ENCODE measurements at regions not wholly inside any gene's neighbourhood (a gene's known extent, or its start where the extent isn't known, plus 50 kb on each side); places are given as distances from the start of the nearest gene placed in this dataset.
A peak's percentile ranks its signal among the peaks of the same experiment; 100 is the strongest.

DNA sequence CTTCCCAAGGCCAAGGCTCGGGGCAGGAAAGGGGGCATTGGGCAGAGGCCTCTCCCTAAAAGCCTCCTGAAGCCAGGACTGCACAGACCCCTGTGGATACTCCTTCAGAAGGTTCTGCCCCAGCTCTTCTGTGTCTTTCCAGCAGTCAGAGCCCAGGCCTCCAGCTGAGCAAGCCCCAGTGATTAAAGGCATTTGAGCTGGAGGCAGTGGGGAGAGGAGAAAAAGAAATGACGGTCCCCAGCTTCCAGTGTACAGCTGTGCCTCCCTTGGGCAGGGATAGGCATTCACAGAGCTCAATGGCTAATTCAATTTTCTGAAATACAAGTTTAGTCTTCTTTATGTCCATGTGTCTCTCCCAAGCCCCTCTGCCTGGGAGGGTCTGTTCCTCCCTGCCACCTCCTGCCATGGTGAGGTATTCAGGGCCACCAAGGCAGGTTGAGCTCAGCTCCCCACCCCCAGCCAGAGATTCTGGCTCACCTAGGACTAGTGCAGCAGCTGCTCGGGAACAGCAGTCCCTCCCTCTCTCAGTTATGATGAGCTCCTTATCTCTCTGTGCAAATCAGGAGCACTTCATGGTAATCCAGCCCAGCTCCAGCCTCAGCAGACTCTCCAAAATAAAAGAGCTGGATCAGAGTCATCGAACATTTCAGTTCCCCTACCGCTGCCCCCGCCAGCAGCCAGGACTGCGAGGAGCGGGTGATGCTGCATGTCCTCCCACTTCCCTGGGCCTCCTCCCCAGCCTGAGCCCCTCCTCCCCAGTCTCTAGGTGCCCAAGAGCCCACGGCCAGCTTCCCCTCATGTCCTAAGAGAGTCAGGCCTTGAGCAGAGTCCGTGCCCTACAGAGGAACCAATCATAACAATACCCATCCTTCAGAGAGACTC, 208.4 kb upstream of the ZC3H12A start:
- FAIRE-seq = no peak
- peak in 1 of 2 donors; percentile 24 for DNase-seq (ENCODE audit: low spot score in 2 of 2)

DNA sequence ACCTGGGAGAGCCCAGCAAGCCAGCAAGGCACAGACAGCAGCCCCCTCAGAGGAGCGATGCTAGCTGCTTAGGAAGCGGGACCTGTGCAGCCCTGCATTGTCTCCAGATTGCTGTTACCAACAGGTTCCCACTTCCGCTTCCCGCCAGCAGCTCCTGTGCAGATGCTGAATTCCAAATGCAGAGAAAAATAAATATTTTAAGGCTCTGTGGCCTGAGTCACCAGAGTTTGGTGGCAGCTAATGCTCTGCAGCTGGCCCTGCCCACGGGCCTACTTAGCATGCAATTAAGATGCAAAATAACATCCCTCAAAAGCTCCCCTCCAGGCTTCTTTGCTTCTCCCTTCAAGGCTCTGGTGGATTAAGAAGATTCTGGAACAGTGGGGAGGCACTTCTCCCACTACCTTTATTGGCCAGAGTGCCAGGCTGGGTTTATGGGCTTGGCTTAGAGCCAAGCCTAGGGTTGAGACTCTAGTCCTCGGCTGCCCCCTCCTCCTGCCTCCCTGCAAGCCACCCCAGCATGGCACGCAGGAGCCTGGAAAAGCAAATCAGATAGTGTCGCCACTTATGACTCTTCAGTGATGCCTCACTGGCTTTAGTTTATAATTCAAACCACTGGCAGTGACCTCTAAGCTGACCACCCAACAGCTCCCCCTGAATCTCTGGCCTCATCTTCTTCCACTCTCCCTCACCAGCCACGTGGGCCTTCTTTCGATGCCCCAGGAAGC, 207.1 kb upstream of the ZC3H12A start:
- peak in 1 of 2 donors; percentile 30 for DNase-seq (ENCODE audit: low spot score in 2 of 2)

DNA sequence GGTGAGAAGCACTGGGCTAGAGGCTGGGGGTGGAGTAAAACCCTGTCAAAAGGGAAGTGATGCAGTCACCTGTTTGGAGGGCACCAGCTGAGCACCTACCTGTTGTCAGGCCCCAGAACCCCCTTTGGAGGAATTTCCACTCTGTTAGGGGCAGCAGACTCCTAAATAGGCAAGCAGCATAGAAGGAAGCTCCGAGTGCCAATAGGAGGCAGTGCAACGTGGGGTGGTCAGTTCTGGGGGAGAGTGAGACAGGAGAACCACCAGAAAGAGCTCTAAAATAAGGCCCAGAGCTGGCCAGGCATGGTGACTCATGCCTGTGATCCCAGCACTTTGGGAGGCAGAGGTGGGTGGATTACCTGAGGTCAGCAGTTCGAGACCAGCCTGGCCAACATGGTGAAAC, 203.7 kb upstream of the ZC3H12A start:
- no peak for DNase-seq (ENCODE audit: low spot score in 2 of 2)
- no peak for FAIRE-seq

More for the DNA sequence above, 207.1 kb upstream of the ZC3H12A start:
- FAIRE-seq = no peak

DNA sequence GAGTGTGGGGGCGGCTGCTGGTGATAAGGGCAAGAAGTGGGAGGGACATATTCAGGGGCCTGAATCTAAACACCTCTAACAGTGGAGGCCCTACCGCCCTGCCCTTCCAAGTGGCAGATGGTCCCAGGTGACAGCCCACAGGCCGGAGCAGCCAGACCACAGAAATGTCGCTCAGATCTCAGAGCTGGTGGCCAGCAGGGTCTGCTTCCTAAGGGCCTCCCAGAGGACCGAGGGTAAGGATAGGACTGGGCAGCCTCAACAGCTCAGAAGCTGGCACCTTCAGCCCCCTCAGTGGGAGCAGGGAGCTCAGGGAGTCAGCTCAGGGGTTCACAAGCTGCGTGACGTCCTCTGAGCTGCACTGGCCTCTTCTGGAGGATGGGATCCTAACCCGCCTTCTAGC, 201.8 kb upstream of the ZC3H12A start:
- no peak for FAIRE-seq
- no peak for DNase-seq (ENCODE audit: low spot score in 2 of 2)

DNA sequence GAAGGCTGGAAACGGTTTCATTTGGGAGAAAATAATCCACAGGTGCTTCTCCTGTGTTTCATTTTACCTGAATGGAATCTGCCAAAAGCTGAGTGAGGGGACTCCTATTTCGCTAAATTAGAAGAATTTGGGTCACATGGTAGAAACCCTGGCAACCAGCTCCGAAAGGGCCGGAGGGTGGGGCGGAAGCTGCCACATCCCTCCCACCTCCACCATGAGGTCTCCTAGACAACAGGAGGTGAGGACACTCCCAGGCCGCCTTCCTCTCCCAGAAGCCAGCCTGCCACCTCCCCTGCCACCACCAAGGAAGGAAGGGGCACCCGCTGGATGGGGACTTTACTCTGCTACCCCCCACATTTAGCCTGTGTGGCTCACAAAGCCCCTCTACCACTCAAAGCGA, 199.9 kb upstream of the ZC3H12A start:
- FAIRE-seq = no peak

DNA sequence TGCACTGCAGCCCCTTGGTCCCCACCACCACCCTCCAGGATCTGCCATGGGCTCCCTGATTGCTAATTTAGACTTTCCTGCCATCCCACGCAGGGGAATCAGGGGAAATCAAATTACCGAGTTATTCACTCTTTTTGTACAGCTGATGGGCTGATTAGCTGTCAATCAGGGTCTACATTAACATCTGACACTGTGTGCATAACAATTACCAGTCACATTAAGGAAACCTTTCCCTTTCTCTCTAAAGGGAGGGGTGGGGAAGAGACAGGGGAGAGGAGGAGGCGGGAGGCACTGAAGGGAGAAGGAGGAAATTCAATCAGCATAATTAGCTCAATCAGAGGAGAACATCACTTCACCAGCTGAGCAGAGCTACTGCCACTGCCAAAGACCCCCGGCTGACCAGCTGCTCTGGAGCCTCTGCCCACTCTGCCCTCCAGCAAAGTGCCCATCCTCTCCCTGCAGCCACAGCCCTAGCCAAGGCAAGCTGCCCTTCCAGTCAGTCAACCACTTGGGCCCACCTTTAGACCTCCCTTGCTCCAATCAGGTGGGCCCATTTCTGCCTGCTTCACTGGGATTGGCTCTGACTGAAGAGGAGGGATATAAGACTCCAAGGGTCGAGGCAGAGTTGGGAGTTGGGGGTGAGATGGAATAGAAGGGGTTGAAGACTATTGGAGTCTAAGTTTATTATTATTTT, 199.3 kb upstream of the ZC3H12A start:
- FAIRE-seq (no peak), DNase-seq (ENCODE audit: low spot score in 2 of 2) (no peak)

More for the DNA sequence above, 199.9 kb upstream of the ZC3H12A start:
- DNase-seq (ENCODE audit: low spot score in 2 of 2) = no peak

DNA sequence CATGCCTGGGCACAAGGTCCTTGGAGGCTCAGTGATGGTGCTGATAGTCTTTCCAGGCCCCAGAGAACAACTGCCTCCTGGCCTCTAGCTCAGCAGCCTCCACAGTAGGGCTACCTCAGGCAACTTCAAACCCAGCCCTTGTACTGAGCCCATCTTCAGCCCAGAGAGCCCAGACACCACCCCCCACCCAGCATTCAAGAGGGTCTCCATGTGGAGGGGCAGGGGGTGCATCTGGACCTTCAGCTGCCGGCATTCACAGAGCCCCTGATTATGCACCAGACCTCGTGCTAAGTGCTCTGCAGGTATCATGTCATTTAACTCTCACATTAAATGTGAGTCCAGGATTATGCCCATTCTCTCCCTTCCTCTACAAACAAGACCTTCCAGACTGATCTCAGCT, 197.0 kb upstream of the ZC3H12A start:
- DNase-seq (ENCODE audit: low spot score in 2 of 2) = no peak
- no peak for FAIRE-seq

DNA sequence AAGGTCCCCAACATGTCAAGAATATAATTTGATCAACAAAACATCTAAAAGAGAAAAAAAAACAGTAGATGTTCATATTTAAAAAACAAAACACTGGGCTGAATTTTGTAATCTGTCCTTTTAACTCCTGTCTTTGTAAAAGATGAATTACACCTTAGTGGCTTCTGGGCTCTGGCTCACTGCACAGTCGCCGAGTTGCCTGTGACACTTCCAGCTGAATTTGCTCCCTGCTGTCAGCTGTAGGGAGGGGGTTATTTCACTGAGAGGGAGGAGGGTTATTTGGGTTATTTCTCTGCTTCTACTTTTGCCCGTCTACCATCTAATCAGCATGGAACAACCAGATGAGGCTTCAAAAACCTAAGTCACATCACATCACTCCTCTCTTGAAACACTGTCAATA, 193.0 kb upstream of the ZC3H12A start:
- DNase-seq (ENCODE audit: low spot score in 2 of 2) (no peak), FAIRE-seq (no peak)

DNA sequence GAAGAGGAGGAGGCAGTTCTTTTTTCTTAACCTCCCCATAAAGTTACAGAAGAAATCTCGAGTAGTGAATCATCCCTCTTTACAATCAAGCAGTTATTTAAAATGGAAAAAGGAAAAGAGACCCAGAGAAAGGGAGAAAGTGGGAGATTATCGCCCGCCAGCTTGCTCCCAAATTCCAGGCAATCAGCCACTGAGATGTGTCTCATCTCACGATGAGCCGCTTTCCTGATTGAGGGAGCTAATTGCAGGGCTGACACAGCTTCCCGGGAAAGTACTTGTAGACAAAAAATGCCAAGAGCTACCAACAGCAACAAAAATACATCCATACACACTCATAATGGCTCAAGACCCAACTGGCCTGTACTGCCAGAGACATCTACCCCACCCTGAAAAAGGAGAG, 191.6 kb upstream of the ZC3H12A start:
- DNase-seq (ENCODE audit: low spot score in 2 of 2) = no peak
- no peak for FAIRE-seq

DNA sequence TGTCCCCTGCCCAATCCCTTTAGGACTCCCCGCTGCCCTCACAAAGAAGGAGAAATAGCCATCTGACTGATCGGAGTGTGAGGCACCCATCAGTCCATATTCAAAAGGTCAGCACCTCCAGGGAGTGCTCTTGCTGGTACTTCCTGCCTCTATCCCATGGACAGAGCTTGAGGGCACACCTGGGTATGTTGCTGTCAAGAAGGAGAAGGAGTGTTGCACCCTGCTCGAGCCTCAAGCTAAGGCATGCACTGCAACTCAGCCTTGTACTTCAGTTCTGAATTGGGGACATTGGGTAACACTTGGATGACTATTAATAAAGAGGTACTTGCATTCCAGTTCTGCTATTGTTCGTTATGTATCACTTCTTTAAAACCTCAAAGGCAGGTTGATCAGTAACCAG, 190.3 kb upstream of the ZC3H12A start:
- FAIRE-seq = no peak

DNA sequence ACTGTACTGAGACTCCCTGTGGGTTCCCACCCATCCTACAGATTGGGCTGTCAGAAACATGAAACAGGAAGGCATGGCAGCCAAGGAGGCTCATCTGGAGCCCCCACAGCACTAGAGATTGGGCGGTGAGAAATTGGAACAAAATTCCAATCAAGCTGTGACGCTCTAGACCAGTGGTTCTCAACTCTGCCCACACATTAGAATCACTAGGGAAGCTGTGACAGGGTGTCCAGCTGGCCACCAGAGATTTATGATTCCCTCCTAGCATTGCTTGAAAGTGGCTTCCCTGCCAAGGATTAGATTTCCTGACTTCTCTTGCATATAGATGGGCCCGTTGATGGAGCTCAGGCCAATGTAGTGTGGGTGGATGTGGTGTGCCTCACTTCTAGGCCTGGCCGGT, 187.5 kb upstream of the ZC3H12A start:
- DNase-seq (ENCODE audit: low spot score in 2 of 2) (no peak), FAIRE-seq (no peak)

More for the DNA sequence above, 190.3 kb upstream of the ZC3H12A start:
- DNase-seq (ENCODE audit: low spot score in 2 of 2) = no peak

DNA sequence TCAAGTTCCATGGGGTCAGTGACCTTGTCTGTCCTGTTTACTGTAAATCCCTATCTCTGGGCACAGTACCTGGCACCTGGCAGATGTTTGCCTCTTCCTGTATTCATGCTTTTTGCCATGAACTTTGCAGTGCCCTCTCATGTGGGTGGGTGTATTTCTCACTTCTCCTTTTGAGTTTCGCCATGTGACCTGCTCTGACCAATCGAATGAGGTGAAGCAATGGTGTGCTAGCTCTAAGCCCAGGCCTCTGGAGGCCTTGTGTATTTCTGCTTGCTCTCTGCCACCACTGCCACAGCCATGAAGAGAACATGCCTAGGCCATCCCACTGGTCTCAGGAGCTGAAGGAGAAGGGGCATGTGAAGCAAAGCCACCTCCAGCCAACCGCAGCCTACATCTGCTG, 185.5 kb upstream of the ZC3H12A start:
- DNase-seq (ENCODE audit: low spot score in 2 of 2) (no peak), FAIRE-seq (no peak)

DNA sequence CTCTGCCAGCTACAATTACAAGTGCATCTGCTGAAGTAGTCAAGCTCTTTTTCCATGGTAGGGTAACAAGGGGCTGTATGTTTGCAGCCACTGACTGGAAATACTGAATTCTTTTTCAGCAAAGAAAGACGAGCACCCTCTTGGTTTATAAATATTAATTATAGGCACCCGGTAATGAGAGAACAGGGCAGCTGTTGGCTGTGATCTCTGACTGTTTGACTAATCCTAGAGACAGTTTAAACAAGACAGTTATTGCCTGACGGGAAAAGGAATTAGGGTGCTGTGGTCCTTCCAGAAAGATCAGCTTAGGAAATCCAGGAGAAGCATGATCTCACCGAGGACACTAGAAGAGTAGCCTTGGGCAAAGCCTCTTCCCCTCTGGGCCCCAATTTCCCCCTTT, 183.7 kb upstream of the ZC3H12A start:
- DNase-seq (ENCODE audit: low spot score in 2 of 2) (no peak), FAIRE-seq (no peak)

DNA sequence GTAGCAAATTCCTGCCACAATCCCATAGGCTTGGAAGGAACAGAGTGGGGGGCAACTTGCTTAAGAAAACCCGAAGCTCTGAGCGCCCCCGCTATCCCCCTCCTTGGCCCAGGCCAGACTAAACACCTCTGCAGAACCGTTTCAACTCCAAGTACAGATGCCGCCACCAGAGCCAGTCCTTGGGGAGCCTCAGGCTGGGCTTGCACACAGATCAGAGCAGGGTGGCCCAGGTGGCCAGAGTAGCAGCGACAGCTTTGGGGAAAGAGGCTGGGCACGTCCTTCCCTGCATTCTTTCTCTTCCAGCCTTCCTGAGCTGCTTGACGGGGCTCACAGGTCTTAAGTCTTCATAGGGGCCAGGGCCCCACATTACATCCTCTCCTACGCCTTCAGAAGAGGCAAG, 181.6 kb upstream of the ZC3H12A start:
- no peak for FAIRE-seq
- no peak for DNase-seq (ENCODE audit: low spot score in 2 of 2)

DNA sequence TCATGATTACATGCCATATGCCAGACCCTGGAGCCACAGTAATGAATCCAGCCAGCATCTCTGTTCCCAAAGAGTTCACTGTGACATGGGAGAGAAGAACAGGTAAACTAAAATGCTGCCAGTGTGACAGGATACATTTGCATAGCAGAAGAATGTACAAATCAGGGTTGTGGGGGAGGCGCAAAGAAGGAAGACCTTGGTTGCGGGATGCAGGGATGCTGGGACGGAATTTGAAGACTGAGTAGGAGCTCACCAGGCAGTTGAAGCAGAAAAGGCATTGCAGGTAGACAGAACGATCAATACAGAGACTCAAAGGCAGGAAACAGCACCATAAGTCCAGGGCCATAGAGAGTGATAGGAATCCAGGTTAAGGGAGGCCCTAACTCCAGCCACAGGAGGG, 180.3 kb upstream of the ZC3H12A start:
- DNase-seq (ENCODE audit: low spot score in 2 of 2) (no peak), FAIRE-seq (no peak)

DNA sequence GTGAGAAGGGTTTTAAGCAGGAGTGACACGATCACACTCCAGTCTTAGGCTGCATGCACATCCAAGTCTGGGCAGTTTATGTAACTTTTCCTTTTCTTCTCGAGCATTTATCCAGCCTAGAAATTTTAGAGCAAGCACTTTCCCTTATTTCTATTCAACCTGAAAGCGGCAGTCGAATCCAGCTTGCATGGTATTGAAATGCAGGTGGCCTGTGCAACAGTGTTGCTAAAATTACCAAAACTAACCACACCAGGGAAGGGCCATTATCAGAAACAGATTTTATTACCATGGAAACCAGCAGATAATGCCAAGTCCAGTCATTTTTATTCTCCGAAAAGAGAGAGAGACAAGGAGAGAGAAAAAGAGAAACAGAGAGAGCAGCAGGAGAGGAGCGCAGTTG, 179.9 kb upstream of the ZC3H12A start:
- no peak for FAIRE-seq
- no peak for DNase-seq (ENCODE audit: low spot score in 2 of 2)

DNA sequence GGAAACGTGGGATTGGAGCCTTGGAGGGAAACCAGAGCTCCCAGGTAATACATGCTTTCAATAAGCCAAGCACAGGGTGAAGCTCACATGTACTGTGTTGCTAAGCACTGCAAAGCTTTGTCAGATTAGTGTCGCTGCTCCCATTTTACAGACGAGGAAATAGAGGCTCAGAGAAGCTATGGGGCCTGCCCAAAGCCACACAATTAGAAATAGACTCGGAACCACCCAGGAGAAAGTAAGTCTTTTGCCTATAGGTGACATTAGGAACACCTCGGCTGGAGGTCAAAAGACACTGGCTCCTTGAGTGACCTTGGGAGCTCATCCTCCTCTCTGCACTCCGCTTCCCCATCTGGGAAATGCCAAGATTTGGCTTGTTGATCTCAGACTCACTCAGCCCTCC, 175.6 kb upstream of the ZC3H12A start:
- FAIRE-seq (no peak), DNase-seq (ENCODE audit: low spot score in 2 of 2) (no peak)

DNA sequence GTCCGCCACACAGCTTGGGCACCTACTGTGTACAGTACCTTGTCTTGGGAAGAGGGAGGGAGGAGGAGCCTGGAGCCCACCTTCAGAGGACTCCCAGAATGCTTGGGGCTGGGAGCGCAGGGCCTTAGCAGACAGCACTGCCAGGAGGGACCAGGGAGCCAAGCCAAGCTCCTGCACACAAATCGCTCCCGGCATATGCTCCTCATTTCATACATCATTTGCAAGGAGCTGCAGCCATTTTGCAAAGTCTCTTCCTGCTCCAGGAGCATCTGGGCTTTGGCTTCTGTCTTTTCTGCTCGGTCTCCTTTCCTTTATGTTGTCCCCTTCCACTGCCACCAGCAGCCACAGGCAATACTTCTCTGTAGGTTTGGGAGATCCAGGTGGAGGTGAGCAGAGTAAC, 175.2 kb upstream of the ZC3H12A start:
- DNase-seq (ENCODE audit: low spot score in 2 of 2) = no peak
- no peak for FAIRE-seq

DNA sequence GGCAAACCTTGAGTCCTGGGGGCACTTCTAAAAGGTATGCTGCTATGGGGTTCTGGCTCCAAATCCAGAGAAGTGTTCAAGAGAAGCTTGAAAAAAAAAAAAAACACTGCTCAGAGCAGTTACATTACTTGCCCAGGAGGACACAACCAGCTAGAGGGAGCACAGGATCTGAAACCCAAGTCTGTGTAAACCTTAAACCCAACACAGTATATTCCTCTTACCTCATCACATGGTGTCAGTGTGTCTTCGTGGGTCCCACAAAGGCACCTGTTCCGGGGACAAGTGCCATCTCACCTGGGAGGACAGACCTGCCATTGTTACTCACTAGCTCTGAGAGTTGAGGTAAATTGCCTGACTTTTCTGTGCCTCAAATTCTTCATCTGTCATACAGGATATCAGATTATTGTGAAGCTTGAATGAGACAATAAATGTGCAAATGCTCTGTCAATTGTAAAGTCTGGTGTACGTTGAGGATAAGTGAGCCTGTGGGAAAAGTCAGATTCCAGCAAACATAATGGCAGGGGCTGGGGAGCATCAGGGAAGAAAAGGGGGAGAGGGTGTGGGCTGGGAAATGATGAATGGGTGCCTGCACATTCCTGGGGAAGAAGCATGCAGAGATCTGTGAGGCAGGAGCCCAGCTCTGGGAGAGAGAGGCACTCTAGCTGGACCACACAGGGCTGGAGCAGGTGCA, 170.4 kb upstream of the ZC3H12A start:
- no peak for DNase-seq (ENCODE audit: low spot score in 2 of 2)
- no peak for FAIRE-seq

DNA sequence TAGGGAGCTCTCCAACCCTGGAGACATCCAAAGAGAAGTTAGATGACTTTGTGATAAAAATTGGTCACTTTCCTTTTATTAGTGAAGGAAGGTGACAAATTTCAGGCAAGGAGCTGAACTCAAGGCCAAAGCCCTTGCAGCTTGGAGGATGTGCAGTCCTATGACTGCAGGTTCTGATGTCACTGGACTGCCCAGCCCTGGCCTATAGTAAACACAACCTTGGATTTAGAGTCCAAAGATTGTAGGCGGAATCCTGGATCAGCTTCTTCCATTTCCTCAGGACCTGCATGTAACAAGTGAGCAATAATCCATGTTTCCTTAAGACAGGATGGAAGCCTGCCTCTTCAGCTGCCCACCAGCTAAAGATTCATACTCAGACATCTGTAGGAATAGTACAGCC, 169.3 kb upstream of the ZC3H12A start:
- FAIRE-seq = no peak
- DNase-seq (ENCODE audit: low spot score in 2 of 2) = no peak

DNA sequence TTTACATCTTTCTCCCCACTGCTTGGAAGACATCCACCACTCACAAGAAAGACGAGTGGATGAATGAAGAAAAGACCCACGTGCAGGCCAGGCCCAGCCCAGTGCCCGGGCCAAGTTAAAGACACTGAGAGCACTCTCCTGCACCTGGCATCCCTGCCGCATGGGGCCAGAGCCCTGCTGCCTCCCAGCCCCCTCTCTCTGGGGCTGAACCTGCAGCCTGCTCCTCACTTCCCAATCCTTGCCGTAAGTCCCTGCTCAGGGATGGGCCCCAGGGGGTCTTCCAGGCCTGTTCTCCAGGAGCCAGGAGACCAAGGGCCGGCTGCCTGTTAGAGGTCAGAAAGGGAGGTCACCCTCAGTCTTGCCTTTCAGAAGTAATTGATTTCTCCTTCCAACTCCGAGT, 168.5 kb upstream of the ZC3H12A start:
- DNase-seq (ENCODE audit: low spot score in 2 of 2) (no peak), FAIRE-seq (no peak)

Measured in frontal cortex (tissue), 3 donors.